Renal pelvis (tissue), 1 donor: ENCODE measurements at regions not wholly inside any gene's neighbourhood (a gene's known extent, or its start where the extent isn't known, plus 50 kb on each side); places are given as distances from the start of the nearest gene placed in this dataset.

Experiments
- DNase-seq: peaks from one replicate; pipeline ENCODE4 v3.0.0-alpha.2; 2013

- DNase-seq, result no peak
These were observed 77.0 kb upstream of the SEMA6A start for GRCh38 chr5:116651653-116652052.

- no peak for DNase-seq
These were observed 76.3 kb upstream of the SEMA6A start for GRCh38 chr5:116650964-116651363.

GRCh38 chr5:116650544-116650943, 75.9 kb upstream of the SEMA6A start:
- DNase-seq, result no peak

- DNase-seq, result no peak
These were observed 72.1 kb upstream of the SEMA6A start for GRCh38 chr5:116646611-116647289.

GRCh38 chr5:116645627-116646026, 71.0 kb upstream of the SEMA6A start:
- no peak for DNase-seq

GRCh38 chr5:116640236-116640635, 65.6 kb upstream of the SEMA6A start:
- no peak for DNase-seq

- DNase-seq, result no peak
These were observed 62.6 kb upstream of the SEMA6A start for GRCh38 chr5:116637149-116637740.

- no peak for DNase-seq
These were observed 58.3 kb upstream of the SEMA6A start for GRCh38 chr5:116632890-116633289.

GRCh38 chr5:116631147-116631546, 56.5 kb upstream of the SEMA6A start:
- DNase-seq, result no peak

- DNase-seq, result no peak
These were observed 54.5 kb upstream of the SEMA6A start for GRCh38 chr5:116629168-116629567.

GRCh38 chr5:116626945-116627679, 52.5 kb upstream of the SEMA6A start:
- no peak for DNase-seq

- peak; percentile 65 for DNase-seq
These were observed 51.7 kb upstream of the SEMA6A start for GRCh38 chr5:116626272-116626723.
